ENCODE measurements at regions not wholly inside any gene's neighbourhood (a gene's known extent, or its start where the extent isn't known, plus 50 kb on each side); places are given as distances from the start of the nearest gene placed in this dataset.
"Not testable (repeated sequence)": the region's sequence is repeated elsewhere in the genome, so short reads cannot be mapped to it uniquely, and the experiment has no call there.

GRCh38 chr7:13774976-13775375, 214.5 kb downstream of the ETV1 start:
- no peak for DNase-seq
- Mint-ChIP-seq H3K27ac (no peak overlapping the region), H3K9me3 (peaks cover 0 to 2% (median 0%) of the 10 kb centered on the region in 9 donors), H3K27me3 (no peaks in the 10 kb centered on the region), H3K36me3 (no peaks in the 10 kb centered on the region), H3K4me1 (no peaks in the 10 kb centered on the region), H3K4me3 (no peak overlapping the region)
- no peak for ATAC-seq
- POLR2A ChIA-PET, result no interaction called here

GRCh38 chr7:13777242-13777641, 212.2 kb downstream of the ETV1 start:
- Mint-ChIP-seq H3K27me3 (no peaks in the 10 kb centered on the region), H3K27ac (no peak overlapping the region), H3K4me1 (no peaks in the 10 kb centered on the region), H3K4me3 (no peak overlapping the region), H3K36me3 (no peaks in the 10 kb centered on the region), H3K9me3 (no peaks in the 10 kb centered on the region)
- POLR2A ChIA-PET, result no interaction called here
- ATAC-seq, result no peak
- no peak for DNase-seq

- no peaks in the 10 kb centered on the region for H3K4me1 Mint-ChIP-seq
- POLR2A ChIA-PET, result no interaction called here
- H3K27ac Mint-ChIP-seq, result no peak overlapping the region
- no peaks in the 10 kb centered on the region for H3K36me3 Mint-ChIP-seq
- H3K27me3 Mint-ChIP-seq, result no peaks in the 10 kb centered on the region
- no peaks in the 10 kb centered on the region for H3K9me3 Mint-ChIP-seq
- no peak overlapping the region for H3K4me3 Mint-ChIP-seq
- no peak for ATAC-seq
- DNase-seq, result no peak
These were observed 210.5 kb downstream of the ETV1 start for GRCh38 chr7:13778967-13779366.

- Mint-ChIP-seq H3K27ac (no peak overlapping the region), H3K27me3 (no peaks in the 10 kb centered on the region), H3K9me3 (peaks cover 0 to 2% (median 0%) of the 10 kb centered on the region in 9 donors), H3K4me3 (no peak overlapping the region), H3K36me3 (no peaks in the 10 kb centered on the region), H3K4me1 (no peaks in the 10 kb centered on the region)
- DNase-seq, result no peak
- no peak for ATAC-seq
- POLR2A ChIA-PET, result no interaction called here
These were observed 198.9 kb downstream of the ETV1 start for GRCh38 chr7:13790611-13791010.

GRCh38 chr7:13792208-13792607, 197.3 kb downstream of the ETV1 start:
- POLR2A ChIA-PET, result no interaction called here
- no peak overlapping the region for H3K27ac Mint-ChIP-seq
- H3K9me3 Mint-ChIP-seq, result peaks cover 0 to 1% (median 0%) of the 10 kb centered on the region in 9 donors
- H3K4me1 Mint-ChIP-seq, result no peaks in the 10 kb centered on the region
- no peak for DNase-seq
- no peaks in the 10 kb centered on the region for H3K27me3 Mint-ChIP-seq
- H3K4me3 Mint-ChIP-seq, result no peak overlapping the region
- H3K36me3 Mint-ChIP-seq, result no peaks in the 10 kb centered on the region
- no peak for ATAC-seq

- Mint-ChIP-seq H3K4me3 (no peak overlapping the region), H3K4me1 (no peaks in the 10 kb centered on the region), H3K36me3 (no peaks in the 10 kb centered on the region), H3K9me3 (peaks cover 0 to 10% (median 0%) of the 10 kb centered on the region in 9 donors), H3K27ac (no peak overlapping the region), H3K27me3 (no peaks in the 10 kb centered on the region)
- POLR2A ChIA-PET, result no interaction called here
- no peak for DNase-seq
- ATAC-seq, result no peak
These were observed 195.5 kb downstream of the ETV1 start for GRCh38 chr7:13793926-13794325.

GRCh38 chr7:13794581-13794980, 194.9 kb downstream of the ETV1 start:
- Mint-ChIP-seq H3K4me3 (no peak overlapping the region), H3K27ac (no peak overlapping the region), H3K36me3 (no peaks in the 10 kb centered on the region), H3K9me3 (peaks cover 0 to 10% (median 0%) of the 10 kb centered on the region in 9 donors), H3K4me1 (no peaks in the 10 kb centered on the region), H3K27me3 (no peaks in the 10 kb centered on the region)
- DNase-seq (no peak), ATAC-seq (no peak)
- POLR2A ChIA-PET, result no interaction called here

GRCh38 chr7:13797545-13797944, 191.9 kb downstream of the ETV1 start:
- ATAC-seq, result no peak
- peak overlapping the region in 1 of 10 donors; percentile 1 for H3K27ac Mint-ChIP-seq
- H3K36me3 Mint-ChIP-seq, result no peaks in the 10 kb centered on the region
- no peaks in the 10 kb centered on the region for H3K4me1 Mint-ChIP-seq
- H3K27me3 Mint-ChIP-seq, result no peaks in the 10 kb centered on the region
- no peak for DNase-seq
- H3K9me3 Mint-ChIP-seq, result peaks cover 0 to 10% (median 0%) of the 10 kb centered on the region in 9 donors
- H3K4me3 Mint-ChIP-seq, result no peak overlapping the region
- POLR2A ChIA-PET, result no interaction called here

- POLR2A ChIA-PET, result no interaction called here
- ATAC-seq, result peak; percentile 23 to 65
- H3K9me3 Mint-ChIP-seq, result peaks cover 0 to 10% (median 4%) of the 10 kb centered on the region in 9 donors
- H3K36me3 Mint-ChIP-seq, result peaks cover 0 to 2% (median 0%) of the 10 kb centered on the region in 3 donors
- no peak for DNase-seq
- H3K27ac Mint-ChIP-seq, result no peak overlapping the region
- no peaks in the 10 kb centered on the region for H3K4me1 Mint-ChIP-seq
- H3K4me3 Mint-ChIP-seq, result no peak overlapping the region
- H3K27me3 Mint-ChIP-seq, result peaks cover 0 to 1% (median 0%) of the 10 kb centered on the region in 5 donors
These were observed 188.6 kb downstream of the ETV1 start for GRCh38 chr7:13800694-13801448.

- Mint-ChIP-seq H3K27me3 (peaks cover 0 to 3% (median 0%) of the 10 kb centered on the region in 5 donors), H3K4me3 (no peak overlapping the region), H3K36me3 (peaks cover 0 to 5% (median 0%) of the 10 kb centered on the region in 3 donors), H3K9me3 (peaks cover 0 to 12% (median 5%) of the 10 kb centered on the region in 9 donors), H3K27ac (no peak overlapping the region), H3K4me1 (no peaks in the 10 kb centered on the region)
- POLR2A ChIA-PET, result no interaction called here
- no peak for DNase-seq
- no peak for ATAC-seq
These were observed 187.8 kb downstream of the ETV1 start for GRCh38 chr7:13801669-13802068.

GRCh38 chr7:13802651-13803050, 186.8 kb downstream of the ETV1 start:
- Mint-ChIP-seq H3K27me3 (peaks cover 0 to 3% (median 0%) of the 10 kb centered on the region in 5 donors), H3K9me3 (peaks cover 0 to 9% (median 5%) of the 10 kb centered on the region in 9 donors), H3K4me1 (no peaks in the 10 kb centered on the region), H3K36me3 (peaks cover 0 to 5% (median 0%) of the 10 kb centered on the region in 3 donors), H3K27ac (no peak overlapping the region), H3K4me3 (no peak overlapping the region)
- ATAC-seq (no peak), DNase-seq (no peak)
- POLR2A ChIA-PET, result no interaction called here

- no peak overlapping the region for H3K4me3 Mint-ChIP-seq
- POLR2A ChIA-PET, result no interaction called here
- DNase-seq (no peak), ATAC-seq (no peak)
- peaks cover 0 to 9% (median 5%) of the 10 kb centered on the region in 9 donors for H3K9me3 Mint-ChIP-seq
- H3K27me3 Mint-ChIP-seq, result peaks cover 0 to 3% (median 0%) of the 10 kb centered on the region in 5 donors
- H3K4me1 Mint-ChIP-seq, result no peaks in the 10 kb centered on the region
- H3K36me3 Mint-ChIP-seq, result peaks cover 0 to 5% (median 0%) of the 10 kb centered on the region in 3 donors
- H3K27ac Mint-ChIP-seq, result no peak overlapping the region
These were observed 186.3 kb downstream of the ETV1 start for GRCh38 chr7:13803134-13803533.

GRCh38 chr7:13806089-13806867, 183.2 kb downstream of the ETV1 start:
- H3K9me3 Mint-ChIP-seq, result peaks cover 0 to 13% (median 4%) of the 10 kb centered on the region in 9 donors
- H3K27me3 Mint-ChIP-seq, H3K4me1 Mint-ChIP-seq, ATAC-seq, H3K36me3 Mint-ChIP-seq, DNase-seq, POLR2A ChIA-PET, H3K4me3 Mint-ChIP-seq, H3K27ac Mint-ChIP-seq: not testable (repeated sequence)
